Tongue (tissue), 1 donor: ENCODE measurements at regions not wholly inside any gene's neighbourhood (a gene's known extent, or its start where the extent isn't known, plus 50 kb on each side); places are given as distances from the start of the nearest gene placed in this dataset.

ENCODE experiments used
- DNase-seq: peaks from one replicate; pipeline ENCODE4 v3.0.0-alpha.2; 2015

DNA sequence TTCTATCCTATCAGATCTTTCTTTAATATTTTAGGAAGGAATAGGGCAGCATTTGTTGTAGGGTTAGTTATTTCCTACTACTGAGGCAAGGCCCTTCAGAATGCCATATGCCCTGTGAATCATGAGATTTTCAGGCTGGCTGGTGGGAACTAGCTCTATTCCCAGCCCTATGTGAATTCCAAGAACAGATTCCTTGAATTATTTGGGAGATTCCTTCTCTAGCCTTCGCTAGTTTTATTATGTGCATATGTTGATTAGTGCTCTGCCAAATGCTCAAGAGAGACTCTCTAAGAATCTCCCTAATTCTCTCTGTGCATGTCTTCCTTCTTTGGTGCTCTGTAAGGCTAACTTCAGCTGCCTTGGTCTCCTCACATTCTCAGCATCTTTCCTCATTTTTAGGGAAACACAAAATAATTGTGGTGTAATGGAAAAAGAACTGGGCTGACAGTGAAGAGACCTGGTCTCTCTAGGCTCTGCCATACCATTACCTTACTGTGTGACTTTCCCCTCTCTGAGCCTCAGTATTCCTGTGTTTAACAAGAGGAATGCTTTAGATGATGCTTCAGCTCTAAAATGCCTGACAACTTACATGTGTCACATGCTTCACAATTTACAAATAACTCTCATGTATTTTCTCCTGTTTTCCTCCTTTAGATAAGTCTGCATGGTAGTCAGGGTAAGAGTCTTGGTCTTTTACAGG lies 79.7 kb downstream of the VMA21 start:
- DNase-seq, result no peak

DNA sequence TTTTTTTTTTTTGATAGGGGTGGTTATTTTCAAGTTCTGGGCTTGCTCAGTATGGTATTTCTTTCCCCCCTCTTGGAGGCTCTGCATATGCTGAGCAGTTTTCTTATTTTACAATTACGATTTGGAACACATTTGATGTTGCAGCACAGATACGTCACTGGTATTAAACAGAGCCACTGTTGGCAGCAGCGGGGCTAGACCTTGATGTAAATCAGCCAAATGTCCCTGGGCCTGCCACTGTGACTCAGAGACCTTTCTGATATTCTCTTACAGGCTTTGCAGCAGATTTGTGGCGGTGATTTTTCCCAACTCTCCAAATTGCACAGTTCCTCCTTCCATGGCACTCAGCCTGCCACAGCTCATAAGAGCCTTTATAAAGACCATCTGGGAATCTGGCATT lies 81.1 kb downstream of the VMA21 start:
- DNase-seq, result peak; percentile 35

DNA sequence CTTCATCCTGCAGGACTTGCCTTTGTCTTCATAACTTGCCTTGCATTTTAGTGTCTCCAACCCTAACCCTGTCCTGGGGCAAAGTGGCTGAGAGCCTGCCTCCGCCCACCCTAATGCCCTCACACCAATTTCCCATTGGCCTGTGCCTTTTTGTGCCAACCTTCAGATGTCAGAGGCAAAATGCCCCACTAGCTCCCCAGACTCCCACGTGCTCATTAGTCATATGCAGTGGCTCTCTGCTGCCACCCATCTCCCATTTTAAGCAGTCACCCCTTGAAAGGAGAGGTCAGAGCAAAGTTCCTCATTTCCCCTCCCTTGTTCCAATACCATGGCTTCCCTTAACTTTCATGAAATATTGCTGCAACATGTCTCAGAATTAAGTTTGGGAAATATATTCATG lies 74.8 kb upstream of the PASD1 start:
- no peak for DNase-seq

DNA sequence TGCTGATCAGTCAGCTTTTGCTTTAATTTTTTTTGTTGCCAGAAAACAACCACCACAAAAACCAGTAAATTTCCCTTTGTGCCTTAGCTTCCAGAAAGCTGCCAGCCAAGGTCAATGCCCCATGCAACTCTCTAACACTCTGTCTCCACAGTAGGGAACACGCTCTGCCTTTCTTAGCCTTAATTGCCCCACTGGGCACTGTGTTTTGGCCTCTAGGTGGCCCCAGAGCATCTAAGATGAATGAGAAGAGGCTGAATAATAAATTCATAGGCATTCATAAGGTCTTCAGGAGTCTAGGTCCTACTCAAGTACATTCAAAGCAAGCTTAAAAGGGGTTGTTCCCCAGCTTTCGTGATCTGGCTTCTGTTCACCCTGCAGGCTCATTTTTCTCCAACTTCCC lies 57.7 kb upstream of the PASD1 start:
- peak; percentile 13 for DNase-seq

DNA sequence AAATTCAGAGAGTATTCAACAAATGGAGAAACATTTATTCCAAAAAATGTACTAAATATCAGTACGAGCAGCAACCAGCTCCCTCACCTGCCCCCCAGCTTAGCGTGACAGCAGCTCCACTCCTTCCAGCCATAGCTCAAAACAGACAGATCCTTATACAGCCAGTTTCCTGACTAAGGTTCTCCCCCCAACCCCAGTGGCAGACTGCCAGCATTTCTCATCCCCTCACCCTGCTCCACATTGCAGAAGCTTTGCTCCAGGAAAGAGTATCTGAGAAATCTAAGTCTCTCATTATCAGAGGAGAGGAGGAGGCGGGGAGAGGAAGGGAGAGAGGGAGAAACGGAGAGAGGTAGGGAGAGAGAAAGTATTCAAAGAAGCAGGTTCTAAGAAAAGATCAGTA lies 53.3 kb upstream of the PASD1 start:
- no peak for DNase-seq

DNA sequence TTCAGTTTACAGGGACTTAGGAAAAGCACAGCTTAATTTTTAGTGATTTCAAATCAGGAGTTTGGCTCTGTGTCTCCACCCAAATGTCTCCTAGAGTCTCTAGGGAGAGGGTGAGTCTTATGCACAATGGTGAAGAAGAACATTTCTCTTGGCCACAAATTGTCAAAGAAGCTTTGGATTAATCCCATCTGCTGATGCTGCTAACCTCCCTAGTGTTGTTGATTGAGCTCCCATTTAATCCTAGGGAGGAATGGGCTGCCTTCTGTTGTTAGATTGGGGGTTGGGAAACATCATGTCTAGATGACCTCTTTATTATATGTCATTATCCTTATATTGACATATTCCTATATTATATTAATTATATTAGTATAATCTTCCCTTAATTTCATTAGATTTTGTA lies 50.0 kb upstream of the PASD1 start:
- no peak for DNase-seq
